Omental fat pad (tissue), 3 donors: ENCODE measurements at regions not wholly inside any gene's neighbourhood (a gene's known extent, or its start where the extent isn't known, plus 50 kb on each side); places are given as distances from the start of the nearest gene placed in this dataset.

Experiments used
- ATAC-seq: fragments of 150-250 bp; one replicate; pipeline ENCODE4 v1.9.1; 2016; ENCODE audit warnings: mild to moderate bottlenecking, moderate library complexity; ENCODE audit not compliant: low FRiP score
- DNase-seq: peaks from one replicate; pipeline ENCODE4 v3.0.0-alpha.2; 2019; ENCODE audit warnings: low spot score
- CTCF ChIP-seq, 3 donors: fragments of 450-650 bp; IDR thresholded peaks; one replicate each; pipeline ENCODE4 v1.5.1; 2016 to 2017; ENCODE audit warnings: antibody characterized with exemption in 3 of 3, mild to moderate bottlenecking in 3 of 3, moderate library complexity in 2 of 3

- ATAC-seq: no peak
- DNase-seq: no peak
- no peak for TF ChIP-seq CTCF (IDR thresholded peaks at IDR 0.05)
Observed at GRCh38 chr5:154576429-154576806, 98.4 kb upstream of the HAND1 start.

- ATAC-seq (no peak), DNase-seq (no peak)
- TF ChIP-seq CTCF (IDR thresholded peaks at IDR 0.05): no peak
Observed at GRCh38 chr5:154575546-154576428, 97.8 kb upstream of the HAND1 start.

GRCh38 chr5:154573011-154573410, 95.0 kb upstream of the HAND1 start:
- TF ChIP-seq CTCF (IDR thresholded peaks at IDR 0.05): no peak
- no peak for DNase-seq
- ATAC-seq: no peak

GRCh38 chr5:154571325-154572035, 93.5 kb upstream of the HAND1 start:
- ATAC-seq (no peak), DNase-seq (no peak)
- no peak for TF ChIP-seq CTCF (IDR thresholded peaks at IDR 0.05)

- DNase-seq (no peak), ATAC-seq (no peak)
- no peak for TF ChIP-seq CTCF (IDR thresholded peaks at IDR 0.05)
Observed at GRCh38 chr5:154570572-154571324, 92.7 kb upstream of the HAND1 start.

- no peak for TF ChIP-seq CTCF (IDR thresholded peaks at IDR 0.05)
- ATAC-seq: no peak
Observed at GRCh38 chr5:154568589-154568988, 90.6 kb upstream of the HAND1 start.

More at GRCh38 chr5:154568589-154568988, 90.6 kb upstream of the HAND1 start:
- DNase-seq: no peak
